Tongue (tissue), 1 donor: ENCODE measurements at regions not wholly inside any gene's neighbourhood (a gene's known extent, or its start where the extent isn't known, plus 50 kb on each side); places are given as distances from the start of the nearest gene placed in this dataset.
A peak's percentile ranks its signal among the peaks of the same experiment; 100 is the strongest.

Experiments used
- DNase-seq: peaks from one replicate; pipeline ENCODE4 v3.0.0-alpha.2; 2015

DNA sequence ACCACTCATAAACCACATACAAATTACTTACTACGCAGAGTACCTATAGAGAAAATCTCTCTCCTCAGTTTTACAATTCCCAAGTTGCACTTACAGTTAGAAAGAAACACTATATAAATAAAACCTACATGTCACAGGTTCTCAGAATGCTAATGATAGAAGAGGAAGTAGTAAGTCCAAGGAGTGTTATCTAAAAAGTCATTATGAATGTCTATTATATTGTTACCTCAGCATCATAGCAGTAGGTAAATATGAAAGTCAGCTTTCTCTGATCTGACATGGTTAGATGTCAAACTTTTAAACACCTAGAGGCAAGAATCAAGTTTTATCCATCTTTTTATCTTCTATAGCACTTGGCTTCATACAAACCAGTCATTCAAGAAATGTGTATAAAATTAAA is 163.2 kb upstream of the FAM241A start:
- DNase-seq, result no peak

GRCh38 chr4:111984169-111984819 is 161.0 kb upstream of the FAM241A start:
- DNase-seq, result no peak

DNA sequence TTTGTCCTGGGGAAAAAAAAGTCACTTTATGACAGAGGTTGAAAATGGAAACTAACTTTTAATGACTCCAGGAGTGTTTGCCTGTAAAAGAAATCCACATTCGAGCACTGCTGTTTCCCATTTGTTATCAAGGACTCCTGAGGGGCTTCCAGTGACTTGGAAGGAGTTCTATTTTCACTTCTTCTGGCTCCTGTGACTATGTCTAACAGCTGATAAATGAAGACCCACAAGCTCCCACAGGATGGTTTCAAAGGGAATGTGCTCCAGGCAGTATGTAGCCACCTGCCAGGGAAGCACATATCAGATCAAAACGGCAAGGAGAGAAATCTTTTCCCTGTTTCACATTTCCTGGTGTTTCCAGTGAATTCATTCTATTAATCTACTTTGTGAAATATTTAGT is 159.8 kb upstream of the FAM241A start:
- DNase-seq, result no peak

GRCh38 chr4:111986095-111986494 is 159.2 kb upstream of the FAM241A start:
- DNase-seq, result no peak

DNA sequence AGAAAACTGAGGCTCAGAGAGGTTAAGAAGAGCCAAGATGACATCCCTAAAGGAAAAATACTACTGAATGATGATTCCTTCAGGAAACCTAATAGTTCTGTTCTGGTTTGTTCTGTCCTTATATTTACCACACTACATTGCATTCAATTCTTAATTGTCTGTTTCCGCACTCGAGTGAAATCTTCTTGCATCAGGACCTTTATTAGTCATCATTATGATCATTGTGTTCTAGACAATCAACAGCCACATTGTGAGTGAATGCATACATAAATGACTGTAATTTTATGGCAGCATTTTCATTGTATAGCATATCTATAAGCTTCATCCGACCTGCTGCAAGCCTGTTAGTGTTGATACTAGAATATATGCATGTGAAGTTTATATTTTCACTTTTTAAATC is 156.7 kb upstream of the FAM241A start:
- DNase-seq, result no peak

GRCh38 chr4:111989817-111990216 is 155.4 kb upstream of the FAM241A start:
- no peak for DNase-seq

GRCh38 chr4:111991163-111991562 is 154.1 kb upstream of the FAM241A start:
- no peak for DNase-seq

GRCh38 chr4:111991797-111992196 is 153.5 kb upstream of the FAM241A start:
- no peak for DNase-seq

DNA sequence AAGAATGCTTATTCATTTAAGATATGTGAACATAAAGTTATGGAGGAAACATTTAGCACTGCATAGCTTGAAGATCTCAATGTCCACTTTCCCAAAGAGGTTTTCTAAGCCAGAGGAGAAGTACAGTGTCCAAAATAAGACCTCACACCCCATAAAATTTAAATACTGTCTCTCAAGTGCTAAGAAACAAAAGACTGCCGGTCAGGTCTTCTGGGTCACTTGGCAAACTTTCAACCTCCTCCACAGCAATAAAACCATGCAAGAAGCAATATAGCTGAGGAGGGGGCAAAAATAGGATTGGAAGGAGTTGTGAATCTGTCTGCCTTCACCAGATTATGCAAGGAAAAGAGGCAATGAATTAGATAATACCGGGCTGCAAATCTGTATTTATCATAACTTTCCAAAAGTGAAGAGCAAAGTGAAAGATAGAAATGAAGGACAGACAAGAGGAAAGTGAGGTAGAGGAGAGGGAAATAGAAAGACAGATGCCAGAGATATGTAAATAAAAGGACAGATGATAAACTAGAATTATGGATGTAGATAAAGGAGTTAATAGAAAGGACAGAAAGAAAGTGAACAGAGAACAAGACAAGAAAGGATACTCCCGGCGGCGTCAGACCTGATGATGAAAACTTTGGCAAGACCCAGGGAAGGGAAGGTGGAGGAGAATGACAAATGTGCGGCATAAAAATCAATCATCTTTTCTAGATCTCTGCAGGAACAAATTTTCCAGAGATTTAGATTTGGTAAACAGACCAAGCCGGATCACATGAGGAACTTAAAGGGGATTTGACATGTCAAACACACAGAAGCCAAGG is 152.7 kb upstream of the FAM241A start:
- DNase-seq, result no peak

- DNase-seq, result no peak
Observed at GRCh38 chr4:111994392-111994791, 150.9 kb upstream of the FAM241A start.

GRCh38 chr4:111997785-111998184 is 147.5 kb upstream of the FAM241A start:
- no peak for DNase-seq

DNA sequence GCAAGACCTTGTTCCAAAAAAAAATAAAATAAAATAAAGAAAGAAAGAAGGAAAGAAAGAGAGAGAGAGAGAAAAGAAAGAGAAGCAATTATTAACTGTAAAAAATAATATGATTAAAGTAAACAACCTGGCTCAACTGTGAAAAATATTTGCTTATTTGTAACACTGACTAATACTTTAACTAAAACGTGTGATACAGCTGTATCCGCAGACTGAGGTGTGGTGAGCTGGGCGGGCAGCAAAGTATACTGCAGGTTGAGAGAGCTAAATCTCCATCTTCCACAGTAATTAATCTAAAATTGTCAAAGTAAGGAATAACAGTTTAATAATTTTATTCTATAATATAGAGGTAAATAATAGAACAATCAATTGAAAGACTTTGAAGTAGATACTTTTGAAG is 145.5 kb upstream of the FAM241A start:
- DNase-seq, result no peak

DNA sequence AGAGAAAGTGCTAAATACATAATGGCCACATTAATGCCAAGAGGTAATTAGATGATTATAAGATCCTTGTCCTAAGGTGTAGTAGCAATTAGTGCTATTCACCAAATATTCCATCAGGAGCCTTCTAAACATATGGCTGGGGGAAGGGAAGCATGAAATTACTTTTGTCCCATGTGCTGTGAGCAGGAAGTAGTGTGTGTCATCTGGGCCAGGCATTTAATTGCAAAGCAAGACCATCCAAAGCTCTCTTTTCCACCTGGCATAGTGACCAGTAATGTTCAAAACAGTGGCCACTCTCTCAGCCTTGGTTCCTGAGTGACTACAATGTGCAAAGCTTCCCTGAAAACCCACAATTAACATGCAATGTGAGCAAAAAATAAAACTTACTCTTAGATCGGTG is 144.2 kb upstream of the FAM241A start:
- no peak for DNase-seq

- DNase-seq, result peak; percentile 59
Observed at GRCh38 chr4:112002248-112002661, 143.0 kb upstream of the FAM241A start.

- no peak for DNase-seq
Observed at GRCh38 chr4:112003231-112003907, 141.9 kb upstream of the FAM241A start.

DNA sequence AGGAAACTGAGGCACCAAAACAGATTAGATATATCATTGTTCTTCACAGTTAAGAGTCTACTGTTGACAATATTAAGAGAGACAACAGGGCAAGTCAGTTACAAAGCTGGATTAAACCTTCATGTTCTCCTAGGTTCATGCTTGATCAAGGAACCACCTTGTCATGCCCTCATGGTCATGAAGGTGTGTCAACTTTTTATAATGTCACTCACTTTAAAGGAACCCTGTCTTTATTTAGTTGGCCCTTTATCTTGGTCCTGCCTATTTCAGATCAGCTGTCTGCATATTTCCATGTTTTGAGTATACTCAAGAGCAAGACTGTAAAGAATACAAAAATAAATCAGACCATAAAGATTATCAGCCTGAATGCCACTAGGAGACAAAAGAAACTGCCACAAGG is 140.2 kb upstream of the FAM241A start:
- DNase-seq, result no peak

DNA sequence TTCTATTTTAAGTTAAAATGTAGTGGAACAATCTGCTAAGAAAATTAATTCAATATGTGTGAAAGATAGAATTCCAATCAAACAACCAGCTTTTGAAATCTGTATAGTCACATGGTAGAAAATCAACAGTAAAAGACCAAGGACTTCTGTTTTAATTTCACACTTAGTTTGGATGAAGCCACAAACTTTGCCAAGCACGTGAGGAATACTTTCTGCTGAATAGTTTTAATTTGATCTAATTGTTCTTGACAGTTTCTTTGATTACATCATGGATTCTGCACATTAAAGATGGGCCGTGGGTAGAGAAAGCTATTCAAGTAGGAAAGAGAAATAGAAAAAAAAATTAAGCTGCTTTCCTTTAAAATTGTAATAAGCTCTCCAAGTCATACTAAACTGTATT is 137.9 kb upstream of the FAM241A start:
- DNase-seq, result no peak

DNA sequence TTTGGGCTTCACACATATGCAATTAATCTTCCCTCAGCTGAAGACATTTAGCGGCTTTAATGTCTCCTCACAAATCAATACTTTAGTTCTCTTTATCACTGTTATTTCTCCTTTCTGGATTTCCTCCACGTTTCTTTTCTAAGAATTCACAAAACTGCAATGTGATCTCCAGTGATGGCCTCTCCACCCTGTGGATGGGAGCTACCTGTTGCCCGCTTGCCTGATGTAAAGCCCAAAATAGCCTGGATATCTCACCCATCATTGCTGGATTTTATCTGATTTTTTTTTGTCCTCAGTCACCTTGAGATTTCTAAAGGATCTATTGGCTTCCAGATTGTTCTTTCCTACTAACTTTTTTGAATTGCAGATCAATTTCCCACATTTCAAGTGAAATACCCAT is 129.3 kb upstream of the FAM241A start:
- no peak for DNase-seq

GRCh38 chr4:112023402-112023950 is 121.8 kb upstream of the FAM241A start:
- no peak for DNase-seq

DNA sequence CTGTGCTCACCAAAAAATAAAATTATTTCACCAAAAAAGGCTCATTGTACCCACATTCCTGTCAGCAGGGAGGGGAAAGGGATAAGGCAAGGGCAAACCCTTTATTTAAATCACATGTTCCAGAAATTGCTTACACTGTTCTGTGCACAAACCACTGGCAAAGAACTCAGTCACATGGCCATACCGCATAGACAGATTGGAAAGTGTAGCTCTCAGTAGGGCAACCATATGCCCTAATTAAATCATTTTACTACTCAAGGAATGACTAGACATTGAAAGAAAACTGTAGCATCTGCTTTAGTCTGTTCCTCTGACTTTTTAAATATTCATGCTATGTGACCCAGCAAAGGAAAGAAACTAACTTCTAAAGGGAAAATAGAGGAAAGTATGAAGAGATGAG is 119.2 kb upstream of the FAM241A start:
- DNase-seq, result no peak

DNA sequence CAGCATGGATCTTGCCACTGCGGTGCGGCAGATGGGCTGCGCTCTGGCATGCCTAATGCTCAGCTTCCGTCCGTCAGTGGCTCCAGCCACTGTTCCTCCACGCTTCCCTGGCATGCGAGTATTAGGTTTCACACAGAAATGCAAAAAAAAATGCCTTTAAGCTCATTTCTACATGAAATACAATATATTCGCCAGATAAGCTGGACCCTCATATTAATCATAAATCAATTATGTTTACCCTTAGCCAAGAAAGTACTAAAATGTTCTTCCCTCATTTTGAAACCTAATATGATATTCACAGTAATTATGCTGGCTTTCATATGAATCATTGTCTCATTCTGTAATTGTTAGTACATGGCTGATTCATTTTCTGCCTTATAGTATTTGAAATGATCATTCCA is 115.5 kb upstream of the FAM241A start:
- DNase-seq, result peak; percentile 59

- DNase-seq, result peak; percentile 83
Observed at GRCh38 chr4:112031712-112032328, 113.4 kb upstream of the FAM241A start.

GRCh38 chr4:112036886-112037285 is 108.4 kb upstream of the FAM241A start:
- DNase-seq, result no peak
